ENCODE measurements at regions not wholly inside any gene's neighbourhood (a gene's known extent, or its start where the extent isn't known, plus 50 kb on each side); places are given as distances from the start of the nearest gene placed in this dataset.

DNA sequence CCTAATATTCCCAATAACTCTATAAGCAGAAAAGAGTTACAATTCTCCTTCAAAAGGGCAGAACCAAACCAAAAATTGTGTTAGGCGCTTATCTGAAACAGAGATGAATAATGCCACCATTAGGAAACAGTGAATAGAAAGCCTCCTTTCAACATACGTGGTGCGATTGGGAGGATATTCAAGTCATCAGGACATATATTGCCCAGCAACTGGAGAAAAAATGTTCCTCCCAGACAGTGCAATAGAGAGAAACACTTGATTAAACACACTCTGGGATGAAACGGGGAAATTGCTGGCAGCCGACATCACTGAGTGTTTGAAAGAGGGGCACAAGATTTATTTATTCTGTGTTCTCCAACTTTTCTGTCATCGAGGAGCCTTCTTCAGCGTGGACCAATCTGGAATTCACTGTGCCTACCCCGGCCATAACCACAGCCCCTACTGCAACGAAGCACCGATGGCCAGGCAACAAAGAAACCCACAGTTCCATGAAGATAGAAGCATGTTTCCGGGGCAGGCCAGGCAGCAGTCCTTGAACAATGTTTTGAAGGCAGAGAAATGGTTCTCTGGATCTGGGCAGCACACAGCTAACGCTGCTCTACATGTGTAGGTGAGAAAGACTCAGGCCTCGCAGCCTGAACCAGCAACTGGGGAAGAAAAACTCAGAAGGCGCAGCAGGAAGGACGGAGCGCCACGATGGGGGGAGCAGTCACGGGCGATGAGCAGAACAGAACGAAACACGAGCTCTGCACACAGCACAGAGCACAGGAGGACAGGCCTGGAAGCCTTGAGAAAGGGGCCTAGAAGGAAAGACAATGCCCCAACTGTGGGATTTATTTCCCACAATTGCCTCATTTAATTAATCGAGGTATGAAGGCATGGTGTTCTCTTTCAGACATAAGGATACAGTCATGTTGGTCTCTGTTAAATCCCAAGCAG lies 234.2 kb upstream of the FOXQ1 start:
- TF ChIP-seq, protein P1, sequence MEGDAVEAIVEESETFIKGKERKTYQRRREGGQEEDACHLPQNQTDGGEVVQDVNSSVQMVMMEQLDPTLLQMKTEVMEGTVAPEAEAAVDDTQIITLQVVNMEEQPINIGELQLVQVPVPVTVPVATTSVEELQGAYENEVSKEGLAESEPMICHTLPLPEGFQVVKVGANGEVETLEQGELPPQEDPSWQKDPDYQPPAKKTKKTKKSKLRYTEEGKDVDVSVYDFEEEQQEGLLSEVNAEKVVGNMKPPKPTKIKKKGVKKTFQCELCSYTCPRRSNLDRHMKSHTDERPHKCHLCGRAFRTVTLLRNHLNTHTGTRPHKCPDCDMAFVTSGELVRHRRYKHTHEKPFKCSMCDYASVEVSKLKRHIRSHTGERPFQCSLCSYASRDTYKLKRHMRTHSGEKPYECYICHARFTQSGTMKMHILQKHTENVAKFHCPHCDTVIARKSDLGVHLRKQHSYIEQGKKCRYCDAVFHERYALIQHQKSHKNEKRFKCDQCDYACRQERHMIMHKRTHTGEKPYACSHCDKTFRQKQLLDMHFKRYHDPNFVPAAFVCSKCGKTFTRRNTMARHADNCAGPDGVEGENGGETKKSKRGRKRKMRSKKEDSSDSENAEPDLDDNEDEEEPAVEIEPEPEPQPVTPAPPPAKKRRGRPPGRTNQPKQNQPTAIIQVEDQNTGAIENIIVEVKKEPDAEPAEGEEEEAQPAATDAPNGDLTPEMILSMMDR (IDR thresholded peaks at IDR 0.05 in 2 of 3, conservative IDR thresholded peaks at IDR 0.05 in 1 of 3; ENCODE audit: borderline replicate concordance in 1 of 3, insufficient read depth in 1 of 3, low read depth in 2 of 3, low read length in 2 of 3): no peak
- no peak for TF ChIP-seq REST (IDR thresholded peaks at IDR 0.05; ENCODE audit: low read depth)
